Fibroblast of skin of left biceps (primary cell): ENCODE measurements at regions not wholly inside any gene's neighbourhood (a gene's known extent, or its start where the extent isn't known, plus 50 kb on each side); places are given as distances from the start of the nearest gene placed in this dataset.
A peak's percentile ranks its signal among the peaks of the same experiment; 100 is the strongest.

Experiments
- DNase-seq, 2 experiments: peaks; one replicate each; pipeline ENCODE4 v3.0.0-alpha.2; 2013; ENCODE audit warnings: low read depth in 2 of 2

DNA sequence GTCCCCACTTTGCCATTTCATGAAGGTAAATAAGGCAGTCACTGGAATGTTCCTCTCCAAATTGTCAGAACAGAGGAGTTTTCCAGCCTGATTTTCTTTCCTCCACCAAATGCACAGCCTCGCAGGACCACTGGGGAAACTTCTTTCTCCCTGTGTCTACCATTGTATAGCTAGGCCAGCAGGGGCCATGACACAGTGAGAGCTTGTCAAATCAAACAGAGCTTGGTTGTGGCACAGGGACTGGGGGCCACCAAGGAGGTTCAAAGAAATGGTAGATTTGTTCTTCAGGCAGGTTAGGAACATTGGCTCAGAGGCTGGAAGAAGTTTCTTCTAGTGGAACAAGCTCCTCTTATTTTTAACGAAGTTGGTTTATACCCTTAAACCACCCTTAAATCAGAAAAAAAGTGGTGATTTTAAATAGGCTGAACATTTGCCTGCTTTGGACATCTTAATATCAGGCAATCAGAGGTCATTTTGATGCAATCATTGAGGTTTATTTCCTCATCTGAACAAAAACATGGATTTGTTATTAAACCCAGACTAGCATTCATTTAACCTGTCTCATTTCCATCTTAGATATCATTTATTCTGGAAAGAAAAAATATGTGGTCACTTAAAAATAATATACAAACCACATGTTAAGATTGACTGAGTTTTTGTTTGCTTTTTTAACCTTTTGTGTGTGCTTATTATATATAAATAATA is 105.6 kb downstream of the GTPBP8 start:
- DNase-seq = peak in 1 of 2 experiments; percentile 29

DNA sequence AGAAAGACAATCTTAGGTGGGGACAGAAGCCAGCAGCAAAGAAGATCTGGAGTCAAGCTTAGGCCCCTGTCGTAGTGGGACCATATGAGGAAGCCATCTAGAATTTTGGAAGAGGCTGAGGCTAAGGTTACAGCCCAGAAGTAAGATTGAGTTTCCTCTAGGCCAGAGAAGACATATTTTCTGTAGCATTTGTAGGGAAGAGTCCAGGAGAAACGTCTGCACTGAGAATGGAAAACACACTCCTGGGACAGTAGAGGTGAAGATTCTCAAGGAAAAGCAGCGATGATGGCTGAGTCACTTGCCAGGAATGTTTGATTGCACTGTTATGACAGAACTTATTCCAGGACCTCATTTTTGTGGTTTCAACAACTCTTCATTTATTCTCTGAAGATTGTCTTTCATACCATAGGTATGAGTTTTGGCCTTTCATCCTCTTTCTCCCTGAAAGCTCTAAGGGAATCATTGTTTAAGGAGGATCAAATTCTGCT is 107.2 kb downstream of the GTPBP8 start:
- DNase-seq = peak; percentile 96

GRCh38 chr3:113100063-113100462 is 109.3 kb downstream of the GTPBP8 start:
- no peak for DNase-seq

- no peak for DNase-seq
Measured at GRCh38 chr3:113103588-113103987, 107.8 kb upstream of the BOC start.

- DNase-seq = no peak
Measured at GRCh38 chr3:113104357-113105092, 106.8 kb upstream of the BOC start.

GRCh38 chr3:113105093-113105449 is 106.3 kb upstream of the BOC start:
- no peak for DNase-seq

DNA sequence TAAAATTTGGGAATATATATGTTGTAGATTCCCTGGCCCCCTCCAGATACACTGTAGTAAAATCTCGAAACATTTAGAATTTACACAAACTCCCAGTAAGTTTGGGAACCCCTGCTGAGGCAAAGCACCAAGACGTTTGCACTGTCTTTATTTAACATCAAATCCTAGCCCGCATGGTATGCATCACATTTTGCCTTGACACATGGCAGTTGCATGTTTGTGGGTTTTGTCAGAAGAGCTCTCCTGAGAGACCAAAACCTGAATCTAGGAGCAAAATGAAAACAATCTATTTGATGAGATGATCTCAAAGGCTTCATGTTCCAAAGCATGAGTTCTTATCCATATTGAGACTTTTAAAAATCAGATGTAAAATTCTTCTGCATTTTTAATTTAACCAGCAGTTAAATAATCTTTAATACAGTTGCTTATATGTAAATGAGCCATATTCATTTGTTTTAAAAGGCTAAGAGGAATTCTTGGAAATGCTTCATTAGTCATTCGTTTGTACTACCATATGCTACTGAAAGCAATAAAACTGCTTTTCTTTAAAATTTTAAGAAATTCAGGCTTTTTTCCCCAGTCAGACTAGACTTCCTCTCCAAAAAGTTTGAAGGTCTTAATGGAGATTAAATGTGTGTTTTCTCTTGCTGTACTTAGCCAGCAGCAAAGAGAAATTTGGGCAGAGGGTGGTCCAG is 105.2 kb upstream of the BOC start:
- DNase-seq = peak in 1 of 2 experiments; percentile 57

DNA sequence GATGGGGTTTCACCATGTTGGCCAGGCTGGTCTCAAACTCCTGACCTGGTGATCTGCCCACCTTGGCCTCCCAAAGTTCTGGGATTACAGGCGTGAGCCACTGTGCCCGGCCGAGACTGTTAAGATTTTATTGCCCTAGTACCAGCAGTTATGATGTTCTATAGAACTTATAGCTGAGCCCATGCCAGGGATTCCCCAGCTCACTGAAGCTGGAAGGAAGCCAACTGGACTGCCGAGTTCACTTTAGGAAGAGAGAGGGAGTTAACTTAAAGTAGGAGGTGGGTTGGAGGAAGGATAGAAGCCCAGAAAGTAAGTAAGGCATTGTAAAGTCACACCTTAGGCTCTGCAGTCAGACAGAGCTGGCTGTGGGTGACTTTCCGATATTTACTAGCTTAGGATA is 101.1 kb upstream of the BOC start:
- no peak for DNase-seq

- no peak for DNase-seq
Measured at GRCh38 chr3:113111011-113111707, 100.2 kb upstream of the BOC start.

DNA sequence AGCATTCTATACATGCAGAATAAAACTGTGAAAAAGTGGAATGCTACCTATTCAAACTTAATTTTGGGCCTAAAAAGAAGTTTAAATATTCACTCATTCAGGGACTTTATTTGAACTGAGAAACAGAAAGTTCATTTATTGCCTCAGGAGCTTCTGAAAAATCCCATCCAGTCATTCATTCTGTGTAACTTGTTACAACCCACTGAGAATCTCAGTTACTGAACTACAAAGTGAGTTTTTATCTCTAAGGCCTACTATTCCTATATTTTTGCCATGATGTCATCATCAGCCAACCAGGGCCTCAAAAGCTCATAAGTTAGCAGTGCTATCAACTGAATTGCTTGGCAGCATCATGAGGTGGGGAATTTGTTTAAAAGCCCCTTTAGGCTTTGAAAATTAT is 98.0 kb upstream of the BOC start:
- DNase-seq = no peak

GRCh38 chr3:113117511-113118234 is 93.7 kb upstream of the BOC start:
- DNase-seq = peak; percentile 82

DNA sequence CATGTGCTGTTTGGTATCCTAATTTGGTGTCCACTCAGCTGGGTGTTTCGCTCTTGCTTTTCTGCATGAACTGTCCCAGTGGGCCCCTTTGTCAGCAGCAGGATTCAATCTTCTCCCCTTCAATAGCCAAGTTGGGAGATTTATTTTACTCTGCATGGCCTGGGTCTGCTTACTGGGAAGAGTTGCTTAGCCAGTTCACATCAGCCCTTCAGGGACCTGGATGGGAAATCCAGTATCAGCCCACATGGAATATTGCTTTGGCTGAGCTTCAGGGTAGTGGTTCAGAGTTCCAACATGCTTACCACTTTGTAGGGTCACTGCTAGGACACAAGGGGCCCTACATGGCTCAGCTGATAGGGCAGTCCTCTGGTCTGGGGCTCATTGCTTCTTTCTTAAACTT is 93.0 kb upstream of the BOC start:
- no peak for DNase-seq

GRCh38 chr3:113124256-113124830 is 87.0 kb upstream of the BOC start:
- no peak for DNase-seq

GRCh38 chr3:113125951-113126350 is 85.4 kb upstream of the BOC start:
- DNase-seq = no peak

DNA sequence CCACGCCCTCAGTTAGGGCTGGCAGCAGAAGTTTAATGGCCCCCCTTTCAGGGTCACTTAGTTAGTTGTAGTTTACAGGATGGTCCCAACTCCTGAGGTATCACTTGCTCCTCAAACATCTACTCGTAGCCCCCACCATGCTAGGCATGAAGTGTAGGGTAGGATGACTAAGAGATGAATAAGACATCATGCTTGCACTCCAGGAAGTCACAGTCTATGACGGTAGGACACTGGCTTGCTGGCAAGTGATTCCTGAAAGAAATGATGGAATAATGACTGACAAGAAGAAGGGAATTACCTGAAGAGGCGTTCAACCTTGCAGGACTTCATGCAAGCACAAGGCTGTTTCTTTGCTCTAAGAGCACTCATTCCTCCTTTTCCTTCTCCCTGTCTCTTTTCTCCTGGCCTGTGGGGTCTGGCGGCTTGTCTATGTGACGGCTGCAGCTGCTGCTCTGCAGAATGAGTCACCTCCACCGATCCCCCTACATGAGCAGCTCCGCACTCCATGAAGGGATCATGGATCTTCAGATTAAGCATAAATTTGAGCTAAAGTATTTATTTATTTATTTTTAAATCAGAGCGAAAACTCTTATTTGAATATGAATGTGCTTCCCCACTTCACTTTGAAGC is 82.9 kb upstream of the BOC start:
- no peak for DNase-seq

DNA sequence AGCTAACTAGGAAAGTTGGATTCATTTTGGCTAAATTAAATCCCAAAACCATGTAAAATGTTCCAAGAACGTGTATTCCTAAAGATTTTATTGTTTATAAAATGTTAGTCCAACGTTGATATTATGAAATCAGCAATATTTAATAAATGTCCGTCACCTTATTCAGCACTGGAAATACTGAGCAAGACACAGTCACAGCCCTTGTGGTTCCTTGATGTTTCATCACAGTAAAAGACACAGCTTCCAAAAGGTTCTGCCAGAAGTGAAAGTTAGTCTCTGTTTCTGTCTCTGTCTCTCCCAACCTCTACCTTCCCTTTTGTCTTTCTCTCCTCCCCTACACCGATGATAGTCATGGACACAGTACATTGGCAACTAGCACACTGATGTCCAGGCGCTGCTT is 82.2 kb upstream of the BOC start:
- no peak for DNase-seq

DNA sequence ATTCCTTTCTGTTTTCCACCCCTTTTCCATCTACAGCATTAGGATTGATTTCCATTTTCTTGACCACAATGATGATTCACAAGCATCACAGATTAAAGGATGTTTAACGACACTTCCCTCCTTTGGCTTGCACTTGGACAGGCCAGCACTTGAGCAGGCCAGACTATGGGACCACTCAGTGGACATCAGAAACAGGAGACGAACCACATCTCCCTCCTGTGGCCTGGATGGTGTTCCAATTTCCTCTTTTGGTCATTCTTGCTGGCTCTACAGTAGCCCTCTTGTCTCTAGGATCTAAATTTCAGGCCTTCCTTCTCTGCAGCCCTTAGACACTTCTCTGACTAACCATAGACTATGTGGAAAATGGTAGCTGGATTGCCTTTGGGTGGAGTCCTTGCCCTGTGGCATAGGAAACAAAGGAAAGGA is 78.8 kb upstream of the BOC start:
- peak in 1 of 2 experiments; percentile 17 for DNase-seq

GRCh38 chr3:113133140-113133539 is 78.2 kb upstream of the BOC start:
- no peak for DNase-seq

DNA sequence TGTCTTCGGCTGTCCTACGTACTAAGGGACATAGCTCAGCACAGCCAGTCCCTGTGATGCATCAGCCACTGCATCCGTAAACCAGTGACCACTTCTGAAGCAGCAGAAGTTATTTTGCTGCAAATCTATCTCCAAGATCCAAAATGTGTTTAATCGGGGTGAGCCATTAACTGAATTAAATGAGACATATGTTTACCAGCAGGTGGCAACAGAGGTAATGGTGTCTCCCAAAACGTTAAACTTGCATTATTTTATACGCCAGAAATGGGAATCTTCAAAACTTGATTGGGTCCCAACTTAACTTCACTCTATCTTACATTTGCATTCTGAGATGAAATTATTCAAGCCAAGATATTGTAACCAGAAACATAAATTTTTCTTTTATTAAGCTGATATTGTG is 75.3 kb upstream of the BOC start:
- DNase-seq = no peak

- DNase-seq = no peak
Measured at GRCh38 chr3:113136544-113136943, 74.8 kb upstream of the BOC start.
